Ascending aorta (tissue), 2 donors: ENCODE measurements at regions not wholly inside any gene's neighbourhood (a gene's known extent, or its start where the extent isn't known, plus 50 kb on each side); places are given as distances from the start of the nearest gene placed in this dataset.

ENCODE experiments used
- DNase-seq, 2 donors: peaks; one replicate each; pipeline ENCODE4 v3.0.0-alpha.2; 2019; ENCODE audit warnings: low spot score in 2 of 2
- H3K27ac ChIP-seq, 2 donors: fragments of 200-600 bp; sonication (generic); one replicate each; pipeline ENCODE4 v1.5.1; 2016 to 2017; ENCODE audit warnings: mild to moderate bottlenecking in 1 of 2
- H3K27me3 ChIP-seq: fragments of 200-600 bp; sonication (generic); one replicate; pipeline ENCODE4 v1.5.1; 2017
- H3K36me3 ChIP-seq, 2 donors: fragments of 200-600 bp; sonication (generic); one replicate each; pipeline ENCODE4 v1.5.1; 2016
- H3K4me1 ChIP-seq, 2 donors: fragments of 200-600 bp; sonication (generic); one replicate each; pipeline ENCODE4 v1.5.1; 2016 to 2017; ENCODE audit warnings: mild to moderate bottlenecking in 1 of 2
- H3K4me3 ChIP-seq, 2 donors: fragments of 200-600 bp; sonication (generic); one replicate each; pipeline ENCODE4 v1.5.1; 2016 to 2017; ENCODE audit warnings: mild to moderate bottlenecking in 1 of 2
- H3K9me3 ChIP-seq, 2 donors: fragments of 200-600 bp; sonication (generic); one replicate each; pipeline ENCODE4 v1.5.1; 2016
- intact Hi-C: fragments of 100-400 bp; cut with DNase I; formaldehyde crosslinking; loops from one replicate; pipeline ENCODE4 v1.15.1; 2023
- TF ChIP-seq, protein P1 (sequence below), 3 experiments: fragments of 200-600 bp in 2 of 3; fragments of 450-650 bp in 1 of 3; sonication (generic) in 2 of 3; IDR thresholded peaks; one replicate each; pipeline ENCODE4 v1.5.1; 2016 to 2019; ENCODE audit warnings: antibody characterized with exemption in 3 of 3, mild to moderate bottlenecking in 1 of 3, moderate library complexity in 1 of 3

DNA sequence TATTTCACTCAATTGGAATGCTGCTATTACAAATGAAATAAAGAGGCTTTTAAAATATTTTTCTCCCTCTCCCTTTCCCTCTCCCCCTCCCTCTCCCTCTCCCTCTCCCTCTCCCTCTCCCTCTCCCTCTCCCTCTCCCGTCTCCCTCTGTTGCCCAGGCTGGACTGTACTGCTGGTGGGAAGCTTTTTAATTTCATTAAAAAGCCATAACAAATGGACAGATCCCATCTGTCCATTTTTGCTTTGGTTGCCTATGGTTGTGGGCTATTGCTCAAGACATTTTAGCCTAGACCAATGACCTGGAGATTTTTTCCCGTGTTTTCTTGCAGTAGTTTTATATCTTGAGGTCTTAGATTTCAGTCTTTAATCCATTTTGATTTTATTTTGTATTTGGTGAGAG, 107.2 kb upstream of the LRRC3B start:
- Histone ChIP-seq H3K4me3 (no peak overlapping the region), H3K9me3 (no peaks in the 10 kb centered on the region), H3K4me1 (no peaks in the 10 kb centered on the region), H3K27ac (no peak overlapping the region), H3K27me3 (no peaks in the 10 kb centered on the region), H3K36me3 (no peaks in the 10 kb centered on the region)
- no peak for DNase-seq
- TF ChIP-seq, protein P1, sequence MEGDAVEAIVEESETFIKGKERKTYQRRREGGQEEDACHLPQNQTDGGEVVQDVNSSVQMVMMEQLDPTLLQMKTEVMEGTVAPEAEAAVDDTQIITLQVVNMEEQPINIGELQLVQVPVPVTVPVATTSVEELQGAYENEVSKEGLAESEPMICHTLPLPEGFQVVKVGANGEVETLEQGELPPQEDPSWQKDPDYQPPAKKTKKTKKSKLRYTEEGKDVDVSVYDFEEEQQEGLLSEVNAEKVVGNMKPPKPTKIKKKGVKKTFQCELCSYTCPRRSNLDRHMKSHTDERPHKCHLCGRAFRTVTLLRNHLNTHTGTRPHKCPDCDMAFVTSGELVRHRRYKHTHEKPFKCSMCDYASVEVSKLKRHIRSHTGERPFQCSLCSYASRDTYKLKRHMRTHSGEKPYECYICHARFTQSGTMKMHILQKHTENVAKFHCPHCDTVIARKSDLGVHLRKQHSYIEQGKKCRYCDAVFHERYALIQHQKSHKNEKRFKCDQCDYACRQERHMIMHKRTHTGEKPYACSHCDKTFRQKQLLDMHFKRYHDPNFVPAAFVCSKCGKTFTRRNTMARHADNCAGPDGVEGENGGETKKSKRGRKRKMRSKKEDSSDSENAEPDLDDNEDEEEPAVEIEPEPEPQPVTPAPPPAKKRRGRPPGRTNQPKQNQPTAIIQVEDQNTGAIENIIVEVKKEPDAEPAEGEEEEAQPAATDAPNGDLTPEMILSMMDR (IDR thresholded peaks at IDR 0.05) = no peak
- intact Hi-C loops = no loop called here

DNA sequence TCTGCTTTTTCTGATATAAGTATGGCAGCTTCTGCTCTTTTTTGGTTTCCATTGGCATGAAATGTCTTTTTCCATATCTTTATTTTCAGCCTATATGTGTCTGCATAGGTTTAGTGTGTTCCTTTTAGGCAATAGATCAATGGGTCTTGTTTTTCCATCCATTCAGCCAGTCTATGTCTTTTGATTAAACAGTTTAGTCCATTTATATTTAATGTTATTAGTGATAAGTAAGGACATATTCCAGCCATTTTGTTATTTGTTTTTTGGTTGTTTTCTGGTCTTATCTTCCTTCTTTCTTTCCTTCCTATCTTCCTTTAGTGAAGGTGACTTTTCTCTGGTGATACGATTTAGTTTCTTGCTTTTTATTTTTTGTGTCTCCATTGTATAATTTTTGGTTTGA, 101.3 kb upstream of the LRRC3B start:
- intact Hi-C loops = no loop called here

DNA sequence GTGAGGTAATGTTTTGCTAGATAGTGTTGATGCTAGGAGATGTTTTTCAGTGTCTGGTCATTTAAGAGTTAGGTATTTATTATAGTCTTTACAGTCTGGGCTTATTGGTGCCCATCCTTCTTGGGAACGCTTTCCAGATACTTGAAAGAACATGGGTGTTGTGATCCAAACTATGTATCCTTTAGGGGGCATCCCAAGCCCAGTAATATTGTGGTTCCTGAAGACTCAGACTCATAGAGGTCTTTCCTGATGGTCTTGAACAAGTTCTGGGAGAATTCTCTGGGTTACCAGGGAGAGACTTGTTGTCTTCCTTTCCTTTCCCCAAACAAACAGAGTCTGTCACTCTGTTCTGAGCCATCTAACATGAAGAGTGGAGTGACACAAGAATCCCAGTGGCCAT, 99.7 kb upstream of the LRRC3B start:
- Histone ChIP-seq H3K27me3 (no peaks in the 10 kb centered on the region), H3K36me3 (no peaks in the 10 kb centered on the region), H3K9me3 (peaks cover 0 to 18% of the 10 kb centered on the region in 2 donors), H3K4me3 (no peak overlapping the region), H3K27ac (no peak overlapping the region), H3K4me1 (no peaks in the 10 kb centered on the region)
- intact Hi-C loops = no loop called here
- TF ChIP-seq, protein P1 (IDR thresholded peaks at IDR 0.05) = no peak
- no peak for DNase-seq

More for the DNA sequence above, 101.3 kb upstream of the LRRC3B start:
- Histone ChIP-seq H3K36me3 (no peaks in the 10 kb centered on the region), H3K4me1 (no peaks in the 10 kb centered on the region), H3K27ac (no peak overlapping the region), H3K27me3 (no peaks in the 10 kb centered on the region), H3K4me3 (no peak overlapping the region), H3K9me3 (peaks cover 0 to 14% of the 10 kb centered on the region in 2 donors)
- no peak for DNase-seq
- TF ChIP-seq, protein P1 (IDR thresholded peaks at IDR 0.05) = no peak

DNA sequence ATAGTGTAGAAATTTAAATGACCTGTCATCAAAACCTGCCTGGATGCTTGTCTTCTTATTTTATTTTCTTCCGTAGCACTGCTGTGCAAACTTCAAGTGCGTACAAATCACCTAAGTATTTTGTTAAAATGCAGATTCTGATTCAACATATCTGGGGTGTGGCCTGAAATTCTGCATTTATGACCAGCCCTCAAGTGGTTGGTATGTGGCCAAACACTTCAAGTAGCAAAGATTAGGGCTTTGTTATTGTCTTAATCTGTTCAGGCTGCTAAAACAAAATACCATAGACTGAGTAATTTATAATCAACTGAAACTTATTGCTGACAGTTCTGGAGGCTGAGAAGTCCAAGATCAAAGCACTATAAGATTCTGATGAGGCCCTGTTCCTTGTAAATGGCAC, 97.6 kb upstream of the LRRC3B start:
- TF ChIP-seq, protein P1 (IDR thresholded peaks at IDR 0.05) = no peak
- no peaks in the 10 kb centered on the region for H3K4me1 ChIP-seq
- no peak overlapping the region for H3K4me3 ChIP-seq
- intact Hi-C loops = no loop called here
- no peak overlapping the region for H3K27ac ChIP-seq
- H3K27me3 ChIP-seq = no peaks in the 10 kb centered on the region
- peaks cover 0 to 18% of the 10 kb centered on the region in 2 donors for H3K9me3 ChIP-seq
- H3K36me3 ChIP-seq = no peaks in the 10 kb centered on the region
- no peak for DNase-seq

DNA sequence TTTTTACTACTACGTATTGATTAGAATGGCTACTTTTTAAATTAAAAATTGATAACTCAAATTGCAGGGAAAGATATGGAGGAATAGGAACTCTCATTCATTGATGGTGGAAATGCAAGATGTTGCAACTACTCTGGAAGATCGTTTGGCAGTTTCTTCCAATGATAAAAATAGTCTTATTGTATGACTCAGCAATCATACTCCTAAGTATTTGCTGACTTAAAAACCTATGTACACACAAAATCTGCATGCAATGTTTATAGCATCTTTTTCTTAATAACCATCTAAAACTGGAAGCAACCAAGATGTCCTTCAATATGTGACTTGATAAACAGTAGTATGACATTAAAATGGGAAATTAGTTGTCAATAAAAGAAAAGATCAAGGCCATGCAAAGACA, 87.4 kb upstream of the LRRC3B start:
- no peak overlapping the region for H3K27ac ChIP-seq
- H3K27me3 ChIP-seq = no peaks in the 10 kb centered on the region
- TF ChIP-seq, protein P1 (IDR thresholded peaks at IDR 0.05) = no peak
- no peaks in the 10 kb centered on the region for H3K4me1 ChIP-seq
- DNase-seq = no peak
- intact Hi-C loops = no loop called here
- no peak overlapping the region for H3K4me3 ChIP-seq
- no peaks in the 10 kb centered on the region for H3K9me3 ChIP-seq
- no peaks in the 10 kb centered on the region for H3K36me3 ChIP-seq

DNA sequence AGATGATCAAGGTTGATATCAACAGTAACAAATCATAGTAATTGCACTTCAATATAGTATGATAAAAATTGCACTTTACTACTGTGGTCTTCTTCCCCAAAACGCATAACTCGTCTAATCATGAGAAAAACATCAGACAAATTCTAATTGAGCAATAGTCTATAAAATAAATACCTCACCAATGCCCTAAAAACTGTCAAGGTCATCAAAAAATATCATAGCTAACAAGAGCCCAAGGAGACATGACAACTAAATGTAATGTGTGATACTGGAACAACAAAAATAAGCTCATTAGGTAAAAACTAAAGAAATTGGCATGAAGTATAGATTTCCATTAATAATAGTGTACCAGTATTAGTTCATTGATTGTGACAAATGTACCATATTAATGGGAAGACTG, 85.6 kb upstream of the LRRC3B start:
- H3K9me3 ChIP-seq = no peaks in the 10 kb centered on the region
- no peak overlapping the region for H3K27ac ChIP-seq
- DNase-seq = no peak
- no peak overlapping the region for H3K4me3 ChIP-seq
- no peaks in the 10 kb centered on the region for H3K27me3 ChIP-seq
- TF ChIP-seq, protein P1 (IDR thresholded peaks at IDR 0.05) = no peak
- no peaks in the 10 kb centered on the region for H3K4me1 ChIP-seq
- no peaks in the 10 kb centered on the region for H3K36me3 ChIP-seq
- intact Hi-C loops = no loop called here
